Endothelial cell of umbilical vein (primary cell): ENCODE measurements at regions not wholly inside any gene's neighbourhood (a gene's known extent, or its start where the extent isn't known, plus 50 kb on each side); places are given as distances from the start of the nearest gene placed in this dataset.

ENCODE experiments used
- BruUV-seq: library from RNA; stranded (reverse); fragments of 400-500 nt; replicated peaks from 2 replicates; lab custom pipeline; 2021; lab: Mats Ljungman, UMichigan
- CTCF ChIA-PET: fragments of 300-600, 350-600 bp; sonication (Branson Sonifier 250); formaldehyde crosslinking; loops from one replicate; lab custom pipeline; 2021; ENCODE audit warnings: antibody characterized with exemption, inconsistent platforms; lab: Charles Lee
- POLR2A ChIA-PET: fragments of 300-600, 350-600 bp; sonication (Branson Sonifier 250); formaldehyde crosslinking; loops from one replicate; lab custom pipeline; 2021; ENCODE audit warnings: antibody characterized with exemption, inconsistent platforms; lab: Charles Lee
- DNase-seq: peaks from one replicate; pipeline ENCODE4 v3.0.0-alpha.2; 2011; ENCODE audit warnings: low read depth, low spot score
- FAIRE-seq: peaks from 2 replicates; lab custom pipeline; 2011; peaks lifted over from hg19 to GRCh38; lab: Jason Lieb, UNC
- H2AFZ ChIP-seq: 2 replicates; pipeline ENCODE4 v1.6.0; 2012; ENCODE audit warnings: low read depth, low read length, control low read depth, inconsistent platforms
- H3K27ac ChIP-seq: 2 replicates; pipeline ENCODE4 v1.5.1; 2011; ENCODE audit warnings: low read depth, mild to moderate bottlenecking, control low read depth, low read length, moderate library complexity; ENCODE audit not compliant: insufficient read depth
- H3K27me3 ChIP-seq, 2 experiments: 2 replicates each; pipeline versions ENCODE4 v1.6.0 to v1.6.1; 2011; ENCODE audit warnings: low read length in 2 of 2, mixed read lengths in 1 of 2; ENCODE audit not compliant: control insufficient read depth in 2 of 2, insufficient read depth in 2 of 2
- H3K36me3 ChIP-seq, 2 experiments: 2 replicates in 1 of 2; 3 replicates in 1 of 2; pipeline ENCODE4 v1.5.1; 2011; ENCODE audit warnings: low read length in 2 of 2, mild to moderate bottlenecking in 1 of 2, moderate library complexity in 1 of 2; ENCODE audit not compliant: control insufficient read depth in 2 of 2, insufficient read depth in 2 of 2; ENCODE audit errors: extremely low read depth in 1 of 2
- H3K4me1 ChIP-seq: 3 replicates; pipeline ENCODE4 v1.5.1; 2011; ENCODE audit warnings: mild to moderate bottlenecking, low read length; ENCODE audit not compliant: control insufficient read depth, insufficient read depth; ENCODE audit errors: extremely low read depth
- H3K4me2 ChIP-seq: 2 replicates; pipeline ENCODE4 v1.6.1; 2011; ENCODE audit warnings: low read length, control low read depth, mixed read lengths; ENCODE audit not compliant: insufficient read depth
- H3K4me3 ChIP-seq, 3 experiments: fragments of 200-600 bp in 1 of 3; sonication (generic), shearing (Covaris generic) in 1 of 3; replicated peaks in 1 of 3; 2 replicates each; pipeline ENCODE4 v1.5.1; 2011 to 2016; ENCODE audit warnings: control low read depth in 3 of 3, low read length in 3 of 3, mild to moderate bottlenecking in 2 of 3, inconsistent platforms in 1 of 3, low read depth in 1 of 3, moderate library complexity in 1 of 3; ENCODE audit not compliant: insufficient read depth in 1 of 3
- H3K79me2 ChIP-seq: 2 replicates; pipeline ENCODE4 v1.6.0; 2012; ENCODE audit warnings: low read length, inconsistent platforms; ENCODE audit not compliant: control insufficient read depth, insufficient read depth
- H3K9ac ChIP-seq: replicated peaks from 2 replicates; pipeline ENCODE3; 2011; ENCODE audit warnings: low read length, control low read depth; ENCODE audit not compliant: insufficient read depth; ENCODE audit errors: extremely low read depth
- H3K9me1 ChIP-seq: replicated peaks from 3 replicates; pipeline ENCODE4 v1.6.0; 2011; ENCODE audit warnings: mild to moderate bottlenecking, low read length; ENCODE audit not compliant: control insufficient read depth, insufficient read depth; ENCODE audit errors: extremely low read depth
- H3K9me3 ChIP-seq: replicated peaks from 2 replicates; pipeline ENCODE4 v1.5.1; 2012; ENCODE audit warnings: low read length, inconsistent platforms; ENCODE audit not compliant: control insufficient read depth, insufficient read depth
- H4K20me1 ChIP-seq: replicated peaks from 2 replicates; pipeline ENCODE3; 2011; ENCODE audit warnings: mild to moderate bottlenecking, low read length; ENCODE audit not compliant: control insufficient read depth, insufficient read depth; ENCODE audit errors: extremely low read depth
- EZH2 ChIP-seq: IDR thresholded peaks from 2 replicates; pipeline ENCODE4 v1.6.1; 2012; ENCODE audit warnings: borderline replicate concordance, low read depth, mild to moderate bottlenecking, moderate library complexity, low read length, inconsistent platforms; ENCODE audit not compliant: severe bottlenecking
- FOS ChIP-seq: IDR thresholded peaks from 2 replicates; pipeline ENCODE4 v1.6.1; 2011; ENCODE audit warnings: mild to moderate bottlenecking, low read length, moderate library complexity, borderline replicate concordance; ENCODE audit not compliant: insufficient read depth
- GATA2 ChIP-seq: IDR thresholded peaks from 2 replicates; pipeline ENCODE4 v1.7.0; 2011; ENCODE audit warnings: low read depth, mild to moderate bottlenecking, moderate library complexity, mixed read lengths, low read length; ENCODE audit not compliant: insufficient read length, insufficient read depth
- JUN ChIP-seq: IDR thresholded peaks from 2 replicates; pipeline ENCODE4 v1.6.1; 2011; ENCODE audit warnings: borderline replicate concordance, low read depth; ENCODE audit not compliant: insufficient read length, insufficient read depth
- MAX ChIP-seq: IDR thresholded peaks from 2 replicates; pipeline ENCODE4 v1.6.1; 2011; ENCODE audit not compliant: insufficient read depth, insufficient read length
- MYC ChIP-seq: IDR thresholded peaks from one replicate; pipeline ENCODE4 v1.6.1; 2011; ENCODE audit warnings: mild to moderate bottlenecking, low read depth, low read length
- POLR2A ChIP-seq: IDR thresholded peaks from 2 replicates; pipeline ENCODE4 v1.6.1; 2012; ENCODE audit warnings: low read depth, mild to moderate bottlenecking, control low read depth, low read length
- POLR2AphosphoS5 ChIP-seq: IDR thresholded peaks from 2 replicates; pipeline ENCODE4 v1.6.1; 2012; ENCODE audit warnings: low read depth, mild to moderate bottlenecking, control low read depth, low read length, moderate library complexity; ENCODE audit not compliant: insufficient read depth
- dilution Hi-C: fragments of 300-500 bp; cut with MboI; formaldehyde crosslinking; loops from one replicate; pipeline ENCODE4 v1.15.0; 2019; ENCODE audit warnings: low sequenced_read_pairs; ENCODE audit not compliant: extremely low pct_ligation_motif_present
- intact Hi-C: fragments of 100-400 bp; cut with micrococcal nuclease; formaldehyde crosslinking; loops from one replicate; pipeline ENCODE4 v1.10.0; 2022
- TF ChIP-seq, protein P1 (sequence below), 2 donors: IDR thresholded peaks; 1 replicate in 1 of 2; 2 replicates in 1 of 2; pipeline ENCODE4 v1.5.1; 2011; ENCODE audit warnings: low read length in 2 of 2, mild to moderate bottlenecking in 2 of 2, moderate library complexity in 2 of 2, control low read depth in 1 of 2, inconsistent platforms in 1 of 2, low read depth in 1 of 2; ENCODE audit not compliant: insufficient read depth in 1 of 2; ENCODE audit errors: extremely low read depth in 1 of 2

DNA sequence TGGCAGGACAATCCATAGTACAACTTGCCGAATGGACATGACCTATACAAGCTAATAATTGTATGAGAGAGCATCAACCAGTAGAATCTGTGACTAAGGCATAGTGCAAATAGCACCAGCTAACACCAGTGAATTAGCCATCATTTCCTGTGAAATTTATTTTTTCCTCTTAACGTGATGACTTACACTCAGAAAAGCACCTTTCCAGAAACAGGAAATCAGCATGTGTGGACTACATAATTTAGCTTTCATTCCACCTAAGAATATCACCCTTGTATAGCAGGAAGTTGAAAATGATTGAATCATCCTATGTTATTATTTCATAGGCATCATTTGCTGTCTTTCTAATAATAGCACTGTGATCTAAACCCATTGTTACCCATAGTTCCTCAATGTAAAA lies 1393.4 kb upstream of the PCDH7 start:
- Histone ChIP-seq H3K9ac (no peak overlapping the region), H3K36me3 (no peaks in the 10 kb centered on the region), H3K4me1 (peaks cover 18% of the 10 kb centered on the region), H3K9me3 (no peaks in the 10 kb centered on the region), H3K4me3 (no peak overlapping the region), H4K20me1 (no peaks in the 10 kb centered on the region), H3K79me2 (no peaks in the 10 kb centered on the region), H3K27me3 (no peaks in the 10 kb centered on the region), H2AFZ (no peak overlapping the region), H3K4me2 (peak overlapping the region; percentile 76), H3K27ac (peak overlapping the region; percentile 89), H3K9me1 (no peaks in the 10 kb centered on the region)
- DNase-seq (peak; percentile 97), FAIRE-seq (peak; percentile 79)
- intact Hi-C loops = loop anchor here (1.0 kb wide), 5 partner anchors 10 to 246 kb away; no protein-coding TSS in a partner anchor
- no TSS peak for BruUV-seq
- POLR2A ChIA-PET = no interaction called here
- dilution Hi-C loops = no loop called here
- peak; percentile 99 for TF ChIP-seq JUN
- peak; percentile 36 for TF ChIP-seq GATA2
- peak; percentile 63 for TF ChIP-seq POLR2AphosphoS5
- no peak for TF ChIP-seq MAX
- no peak for TF ChIP-seq EZH2
- peak; percentile 92 for TF ChIP-seq FOS
- CTCF ChIA-PET = interaction anchor here (1.0 to 1.2 kb wide), 3 partner anchors 11 to 49 kb away, joined by 3 to 5 read pairs (median 4); no protein-coding TSS in a partner anchor

DNA sequence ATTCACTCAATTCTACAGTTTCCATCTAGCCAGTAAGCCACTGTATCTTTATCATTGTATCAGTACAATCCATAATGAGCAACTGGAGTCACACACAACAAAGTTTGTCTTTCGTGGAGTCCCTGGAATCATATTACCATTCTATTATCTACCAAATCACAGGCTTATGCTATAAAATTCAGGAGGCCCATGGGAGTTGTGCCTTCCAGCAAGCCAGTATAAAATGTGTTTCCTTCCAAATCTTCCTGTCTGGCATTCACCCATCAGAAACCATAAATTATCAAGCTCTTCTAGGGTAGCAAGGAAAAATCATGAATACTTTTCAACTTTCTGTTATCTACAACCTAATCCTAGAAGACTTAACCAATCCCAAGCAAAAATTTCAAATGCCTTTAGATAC lies 1383.3 kb upstream of the PCDH7 start:
- H3K27me3 ChIP-seq = no peaks in the 10 kb centered on the region
- no TSS peak for BruUV-seq
- ChIA-PET CTCF (interaction anchor here (1.0 kb wide), 1 partner anchor 17 kb away, joined by 3 read pairs; no protein-coding TSS in a partner anchor), POLR2A (no interaction called here)
- FAIRE-seq = peak; percentile 38
- DNase-seq = peak; percentile 95
- dilution Hi-C loops (no loop called here), intact Hi-C loops (loop anchor here (1.0 kb wide), 1 partner anchor 10 kb away; no protein-coding TSS in a partner anchor)
- H3K4me3 ChIP-seq = no peak overlapping the region
- no peaks in the 10 kb centered on the region for H3K79me2 ChIP-seq
- no peak overlapping the region for H2AFZ ChIP-seq
- H3K27ac ChIP-seq = no peak overlapping the region
- peaks cover 2% of the 10 kb centered on the region for H3K4me1 ChIP-seq
- H3K4me2 ChIP-seq = no peak overlapping the region
- no peaks in the 10 kb centered on the region for H3K9me3 ChIP-seq
- TF ChIP-seq POLR2AphosphoS5 (no peak), MAX (no peak), JUN (no peak), EZH2 (no peak), POLR2A (no peak), MYC (no peak), FOS (no peak), GATA2 (no peak)
- TF ChIP-seq, protein P1, sequence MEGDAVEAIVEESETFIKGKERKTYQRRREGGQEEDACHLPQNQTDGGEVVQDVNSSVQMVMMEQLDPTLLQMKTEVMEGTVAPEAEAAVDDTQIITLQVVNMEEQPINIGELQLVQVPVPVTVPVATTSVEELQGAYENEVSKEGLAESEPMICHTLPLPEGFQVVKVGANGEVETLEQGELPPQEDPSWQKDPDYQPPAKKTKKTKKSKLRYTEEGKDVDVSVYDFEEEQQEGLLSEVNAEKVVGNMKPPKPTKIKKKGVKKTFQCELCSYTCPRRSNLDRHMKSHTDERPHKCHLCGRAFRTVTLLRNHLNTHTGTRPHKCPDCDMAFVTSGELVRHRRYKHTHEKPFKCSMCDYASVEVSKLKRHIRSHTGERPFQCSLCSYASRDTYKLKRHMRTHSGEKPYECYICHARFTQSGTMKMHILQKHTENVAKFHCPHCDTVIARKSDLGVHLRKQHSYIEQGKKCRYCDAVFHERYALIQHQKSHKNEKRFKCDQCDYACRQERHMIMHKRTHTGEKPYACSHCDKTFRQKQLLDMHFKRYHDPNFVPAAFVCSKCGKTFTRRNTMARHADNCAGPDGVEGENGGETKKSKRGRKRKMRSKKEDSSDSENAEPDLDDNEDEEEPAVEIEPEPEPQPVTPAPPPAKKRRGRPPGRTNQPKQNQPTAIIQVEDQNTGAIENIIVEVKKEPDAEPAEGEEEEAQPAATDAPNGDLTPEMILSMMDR (IDR thresholded peaks at IDR 0.05; ENCODE audit: extremely low read depth in 1 of 2, insufficient read depth in 1 of 2, low read depth in 1 of 2, low read length in 2 of 2) = no peak
- no peaks in the 10 kb centered on the region for H4K20me1 ChIP-seq
- H3K9me1 ChIP-seq = no peaks in the 10 kb centered on the region
- no peaks in the 10 kb centered on the region for H3K36me3 ChIP-seq
- no peak overlapping the region for H3K9ac ChIP-seq
